Spleen (tissue), 11 donors: ENCODE measurements at regions not wholly inside any gene's neighbourhood (a gene's known extent, or its start where the extent isn't known, plus 50 kb on each side); places are given as distances from the start of the nearest gene placed in this dataset.

Experiments used
- DNase-seq: peaks from one replicate; pipeline ENCODE4 v3.0.0-alpha.2; 2020
- H3K27ac ChIP-seq, 8 donors: fragments of 200-600 bp; sonication (generic) in 7 of 8; 1 replicate in 4 of 8; 2 replicates in 4 of 8; pipeline versions ENCODE4 v1.5.0 to v1.8.0; 2016 to 2021; ENCODE audit warnings: inconsistent platforms in 4 of 8, mild to moderate bottlenecking in 4 of 8, moderate library complexity in 1 of 8
- H3K27me3 ChIP-seq, 7 donors: fragments of 200-600 bp; sonication (generic) in 6 of 7; replicated peaks in 1 of 7; 1 replicate in 4 of 7; 2 replicates in 3 of 7; pipeline versions ENCODE4 v1.5.0 to v1.8.0; 2016 to 2021; ENCODE audit warnings: inconsistent platforms in 3 of 7, mild to moderate bottlenecking in 1 of 7
- H3K36me3 ChIP-seq, 6 donors: fragments of 200-600 bp; sonication (generic) in 5 of 6; 1 replicate in 4 of 6; 2 replicates in 2 of 6; pipeline versions ENCODE4 v1.5.0 to v1.8.0; 2016 to 2021; ENCODE audit warnings: inconsistent platforms in 2 of 6
- H3K4me1 ChIP-seq, 6 donors: fragments of 200-600 bp; sonication (generic) in 5 of 6; 1 replicate in 3 of 6; 2 replicates in 3 of 6; pipeline versions ENCODE4 v1.5.0 to v1.8.0; 2016 to 2021; ENCODE audit warnings: inconsistent platforms in 3 of 6
- H3K4me3 ChIP-seq, 8 donors: fragments of 200-600 bp; sonication (generic) in 7 of 8; 1 replicate in 4 of 8; 2 replicates in 4 of 8; pipeline versions ENCODE4 v1.5.0 to v1.8.0; 2016 to 2021; ENCODE audit warnings: inconsistent platforms in 4 of 8, mild to moderate bottlenecking in 4 of 8, moderate library complexity in 2 of 8
- H3K9me3 ChIP-seq, 8 donors: fragments of 200-600 bp; sonication (generic) in 7 of 8; 1 replicate in 4 of 8; 2 replicates in 4 of 8; pipeline versions ENCODE4 v1.5.0 to v1.8.0; 2016 to 2021; ENCODE audit warnings: inconsistent platforms in 4 of 8
- POLR2A ChIP-seq, 3 donors: fragments of 450-650 bp; IDR thresholded peaks; one replicate each; pipeline ENCODE4 v1.5.1; 2017; ENCODE audit warnings: antibody characterized with exemption in 3 of 3, mild to moderate bottlenecking in 1 of 3
- POLR2AphosphoS5 ChIP-seq, 3 donors: sonication (generic); formaldehyde crosslinking; IDR thresholded peaks; one replicate each; pipeline ENCODE4 v1.5.1; 2017; ENCODE audit warnings: antibody characterized with exemption in 3 of 3
- WGBS, 5 donors: extraction: QIAGEN DNeasy Blood & Tissue Kit in 3 of 5; methylation state at CpG; one replicate each; pipeline versions ENCODE4 v1.1.5 to v1.1.7; 2013 to 2018; 5-methylcytosine and 5-hydroxymethylcytosine counted together
- intact Hi-C: fragments of 100-400 bp; cut with DNase I; formaldehyde crosslinking; loops from one replicate; pipeline ENCODE4 v1.15.0; 2023; ENCODE audit warnings: low total_unique reads
- TF ChIP-seq, protein P1 (sequence below), 11 experiments: fragments of 200-600 bp in 7 of 11; fragments of 450-650 bp in 4 of 11; sonication (generic) in 4 of 11; IDR thresholded peaks in 8 of 11; conservative IDR thresholded peaks in 3 of 11; 1 replicate in 7 of 11; 2 replicates in 4 of 11; pipeline versions ENCODE4 v1.4.0 to v1.8.0; 2016 to 2021; ENCODE audit warnings: antibody characterized with exemption in 11 of 11, inconsistent platforms in 4 of 11, mild to moderate bottlenecking in 1 of 11
- donor health status: healthy with polysubstance abuse.
- donor health status: DM: no; HTN: no; CAD: no; lungs with moderate emphysema.
- donor health status: DM: no; HTN: no; CAD: no.
- donor health status: Bipolar disorder and iron deficiency.
- donor health status: healthy.
- donor health status: DM: no; HTN: no; CAD: no.
- donor health status: DM: yes; HTN: yes; CAD: no.

GRCh38 chr3:22940285-22940684 is 262.8 kb upstream of the UBE2E2 start:
- intact Hi-C loops: no loop called here
- H3K9me3 ChIP-seq: no peaks in the 10 kb centered on the region
- no peak for DNase-seq
- no peaks in the 10 kb centered on the region for H3K27me3 ChIP-seq
- no peaks in the 10 kb centered on the region for H3K4me1 ChIP-seq
- H3K4me3 ChIP-seq: no peak overlapping the region
- H3K36me3 ChIP-seq: no peaks in the 10 kb centered on the region
- no peak overlapping the region for H3K27ac ChIP-seq
- TF ChIP-seq POLR2AphosphoS5 (IDR thresholded peaks at IDR 0.05): no peak
- TF ChIP-seq, protein P1, sequence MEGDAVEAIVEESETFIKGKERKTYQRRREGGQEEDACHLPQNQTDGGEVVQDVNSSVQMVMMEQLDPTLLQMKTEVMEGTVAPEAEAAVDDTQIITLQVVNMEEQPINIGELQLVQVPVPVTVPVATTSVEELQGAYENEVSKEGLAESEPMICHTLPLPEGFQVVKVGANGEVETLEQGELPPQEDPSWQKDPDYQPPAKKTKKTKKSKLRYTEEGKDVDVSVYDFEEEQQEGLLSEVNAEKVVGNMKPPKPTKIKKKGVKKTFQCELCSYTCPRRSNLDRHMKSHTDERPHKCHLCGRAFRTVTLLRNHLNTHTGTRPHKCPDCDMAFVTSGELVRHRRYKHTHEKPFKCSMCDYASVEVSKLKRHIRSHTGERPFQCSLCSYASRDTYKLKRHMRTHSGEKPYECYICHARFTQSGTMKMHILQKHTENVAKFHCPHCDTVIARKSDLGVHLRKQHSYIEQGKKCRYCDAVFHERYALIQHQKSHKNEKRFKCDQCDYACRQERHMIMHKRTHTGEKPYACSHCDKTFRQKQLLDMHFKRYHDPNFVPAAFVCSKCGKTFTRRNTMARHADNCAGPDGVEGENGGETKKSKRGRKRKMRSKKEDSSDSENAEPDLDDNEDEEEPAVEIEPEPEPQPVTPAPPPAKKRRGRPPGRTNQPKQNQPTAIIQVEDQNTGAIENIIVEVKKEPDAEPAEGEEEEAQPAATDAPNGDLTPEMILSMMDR (IDR thresholded peaks at IDR 0.05 in 8 of 11, conservative IDR thresholded peaks at IDR 0.05 in 3 of 11): no peak
- TF ChIP-seq POLR2A (IDR thresholded peaks at IDR 0.05): no peak
- 65 to 94% (median 79%) methylated on average over 7 of the region's 7 CpGs for WGBS, 5 donors

DNA sequence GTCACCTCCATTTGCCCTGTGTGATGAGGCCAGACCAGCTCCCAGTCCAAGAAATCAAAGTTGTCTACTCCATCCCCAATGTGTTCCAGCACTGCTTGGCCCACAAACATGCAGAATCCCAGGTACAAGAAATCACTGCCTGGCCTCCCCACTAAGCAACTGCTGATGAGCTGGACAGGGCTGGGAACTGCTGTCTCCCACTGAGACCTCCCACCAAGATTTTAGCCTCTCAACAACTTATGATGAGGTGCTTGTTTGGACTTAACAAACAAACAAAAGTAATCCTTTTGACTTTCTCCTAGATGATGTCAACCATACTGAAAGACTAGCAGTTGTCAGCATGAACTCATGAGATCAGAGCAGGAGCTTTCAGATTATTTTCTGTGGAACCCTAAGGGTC is 260.1 kb upstream of the UBE2E2 start:
- no peaks in the 10 kb centered on the region for H3K27me3 ChIP-seq
- intact Hi-C loops: no loop called here
- DNase-seq: no peak
- no peak overlapping the region for H3K4me3 ChIP-seq
- TF ChIP-seq POLR2A (IDR thresholded peaks at IDR 0.05) (no peak), POLR2AphosphoS5 (IDR thresholded peaks at IDR 0.05) (no peak)
- TF ChIP-seq, protein P1 (IDR thresholded peaks at IDR 0.05 in 8 of 11, conservative IDR thresholded peaks at IDR 0.05 in 3 of 11): no peak
- no peaks in the 10 kb centered on the region for H3K4me1 ChIP-seq
- no peak overlapping the region for H3K27ac ChIP-seq
- H3K9me3 ChIP-seq: no peaks in the 10 kb centered on the region
- H3K36me3 ChIP-seq: no peaks in the 10 kb centered on the region

GRCh38 chr3:22947851-22948250 is 255.3 kb upstream of the UBE2E2 start:
- H3K36me3 ChIP-seq: no peaks in the 10 kb centered on the region
- no peak for DNase-seq
- no peak overlapping the region for H3K4me3 ChIP-seq
- TF ChIP-seq, protein P1 (IDR thresholded peaks at IDR 0.05 in 8 of 11, conservative IDR thresholded peaks at IDR 0.05 in 3 of 11): no peak
- no peak for TF ChIP-seq POLR2A (IDR thresholded peaks at IDR 0.05)
- no peak for TF ChIP-seq POLR2AphosphoS5 (IDR thresholded peaks at IDR 0.05)
- no peaks in the 10 kb centered on the region for H3K27me3 ChIP-seq
- intact Hi-C loops: no loop called here
- H3K9me3 ChIP-seq: peaks cover 0 to 7% (median 0%) of the 10 kb centered on the region in 8 donors
- H3K4me1 ChIP-seq: no peaks in the 10 kb centered on the region
- H3K27ac ChIP-seq: no peak overlapping the region
- WGBS, 5 donors: 62 to 79% (median 73%) methylated on average over 2 of the region's 2 CpGs

- no peak for DNase-seq
- peaks cover 0 to 10% (median 0%) of the 10 kb centered on the region in 8 donors for H3K9me3 ChIP-seq
These were observed 251.2 kb upstream of the UBE2E2 start for GRCh38 chr3:22951910-22952309.

More at GRCh38 chr3:22951910-22952309, 251.2 kb upstream of the UBE2E2 start:
- TF ChIP-seq POLR2AphosphoS5 (IDR thresholded peaks at IDR 0.05) (no peak), POLR2A (IDR thresholded peaks at IDR 0.05) (no peak)
- TF ChIP-seq, protein P1 (IDR thresholded peaks at IDR 0.05 in 8 of 11, conservative IDR thresholded peaks at IDR 0.05 in 3 of 11): no peak
- Histone ChIP-seq H3K4me1 (no peaks in the 10 kb centered on the region), H3K36me3 (no peaks in the 10 kb centered on the region), H3K27me3 (no peaks in the 10 kb centered on the region), H3K27ac (no peak overlapping the region), H3K4me3 (no peak overlapping the region)
- intact Hi-C loops: no loop called here
